AG04449 (cell line): ENCODE measurements at regions not wholly inside any gene's neighbourhood (a gene's known extent, or its start where the extent isn't known, plus 50 kb on each side); places are given as distances from the start of the nearest gene placed in this dataset.

Source experiments
- CTCF ChIA-PET: fragments of 350-600 bp; formaldehyde crosslinking; extraction: SDS; loops from one replicate; lab custom pipeline; 2021; ENCODE audit warnings: antibody characterized with exemption; lab: Yijun Ruan, JAX
- POLR2A ChIA-PET: fragments of 400-600, 350-600 bp; formaldehyde crosslinking; extraction: SDS; loops from one replicate; lab custom pipeline; 2020; ENCODE audit warnings: antibody characterized with exemption, inconsistent platforms; lab: Yijun Ruan, JAX
- DNase-seq: peaks from one replicate; pipeline ENCODE4 v3.0.0-alpha.2; 2010; ENCODE audit warnings: low read depth, low spot score
- H3K4me3 ChIP-seq: 2 replicates; pipeline ENCODE4 v1.5.1; 2011; ENCODE audit warnings: low read depth, mild to moderate bottlenecking, control low read depth, low read length
- CTCF ChIP-seq: IDR thresholded peaks from one replicate; pipeline ENCODE4 v1.5.1; 2011; ENCODE audit warnings: mild to moderate bottlenecking, moderate library complexity, low read length, control low read depth, inconsistent platforms; ENCODE audit not compliant: insufficient read depth; ENCODE audit errors: missing control alignments

- TF ChIP-seq CTCF = no peak
- DNase-seq = no peak
- POLR2A ChIA-PET = no interaction called here
- CTCF ChIA-PET = no interaction called here
- H3K4me3 ChIP-seq = no peak overlapping the region
Observed at GRCh38 chr1:87558921-87559320, 230.2 kb downstream of the LMO4 start.

GRCh38 chr1:87560137-87560536, 231.5 kb downstream of the LMO4 start:
- CTCF ChIA-PET = no interaction called here
- no peak for DNase-seq
- POLR2A ChIA-PET = no interaction called here
- H3K4me3 ChIP-seq = no peak overlapping the region
- no peak for TF ChIP-seq CTCF

- no peak overlapping the region for H3K4me3 ChIP-seq
- peak; percentile 7 for DNase-seq
- ChIA-PET CTCF (no interaction called here), POLR2A (no interaction called here)
- TF ChIP-seq CTCF = no peak
Observed at GRCh38 chr1:87560601-87561360, 232.1 kb downstream of the LMO4 start.

GRCh38 chr1:87563211-87563610, 234.5 kb downstream of the LMO4 start:
- no peak for DNase-seq
- TF ChIP-seq CTCF = no peak
- POLR2A ChIA-PET = no interaction called here
- H3K4me3 ChIP-seq = no peak overlapping the region
- CTCF ChIA-PET = no interaction called here

GRCh38 chr1:87565861-87566260, 237.2 kb downstream of the LMO4 start:
- ChIA-PET POLR2A (interaction anchor here (0.6 kb wide), 1 partner anchor 362 kb away, joined by 3 read pairs; no protein-coding TSS in a partner anchor), CTCF (no interaction called here)
- no peak for TF ChIP-seq CTCF
- no peak overlapping the region for H3K4me3 ChIP-seq
- DNase-seq = no peak

GRCh38 chr1:87568005-87568404, 239.3 kb downstream of the LMO4 start:
- ChIA-PET POLR2A (no interaction called here), CTCF (no interaction called here)
- no peak overlapping the region for H3K4me3 ChIP-seq
- no peak for TF ChIP-seq CTCF
- DNase-seq = no peak
